GM19397 (cell line): ENCODE measurements at regions not wholly inside any gene's neighbourhood (a gene's known extent, or its start where the extent isn't known, plus 50 kb on each side); places are given as distances from the start of the nearest gene placed in this dataset.

ENCODE experiments used
- ATAC-seq: cut with Tn5 transposase; IDR thresholded peaks from one replicate; pipeline ENCODE4 v1.9.1; 2021; ENCODE audit warnings: mild to moderate bottlenecking, moderate library complexity; ENCODE audit not compliant: unreplicated experiment

DNA sequence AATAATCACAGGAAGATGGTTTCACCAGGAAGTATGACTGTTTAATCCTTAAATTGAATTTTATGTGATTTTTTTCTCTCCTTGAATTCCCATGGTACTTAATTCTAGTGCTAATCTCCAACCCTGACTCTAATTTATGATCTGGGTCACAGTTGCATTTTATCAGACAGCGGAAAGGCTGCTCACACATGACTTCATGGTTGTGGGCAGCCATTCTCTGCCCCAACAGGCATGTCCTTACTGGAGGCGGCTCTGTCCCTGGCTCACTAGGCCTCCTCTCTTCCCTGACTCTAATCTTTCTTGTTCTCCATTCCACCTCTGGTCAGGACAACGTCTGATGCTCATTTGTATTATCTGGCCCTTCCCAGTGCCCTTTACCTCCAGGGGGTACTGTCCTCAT lies 184.4 kb downstream of the CHST1 start:
- ATAC-seq: no peak

DNA sequence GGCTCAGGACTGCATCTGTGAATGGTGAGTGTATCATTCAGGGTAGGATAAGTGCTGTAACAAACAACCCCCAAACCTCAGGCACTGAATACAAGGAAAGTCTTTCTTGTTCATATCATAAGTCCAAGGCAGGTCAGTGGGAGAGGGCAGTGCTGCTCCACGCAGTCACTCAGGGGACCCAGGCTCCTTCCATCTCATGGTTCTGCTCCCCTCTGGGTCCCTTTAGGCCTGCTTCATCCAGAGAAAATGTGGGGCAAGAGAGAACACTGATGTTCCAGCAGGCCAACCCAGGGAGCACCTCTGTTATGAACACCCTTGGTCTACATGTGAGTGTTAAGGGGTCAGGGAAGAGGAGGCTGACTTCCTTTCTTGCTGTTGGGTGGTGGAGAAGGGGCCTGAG lies 187.8 kb downstream of the CHST1 start:
- no peak for ATAC-seq

DNA sequence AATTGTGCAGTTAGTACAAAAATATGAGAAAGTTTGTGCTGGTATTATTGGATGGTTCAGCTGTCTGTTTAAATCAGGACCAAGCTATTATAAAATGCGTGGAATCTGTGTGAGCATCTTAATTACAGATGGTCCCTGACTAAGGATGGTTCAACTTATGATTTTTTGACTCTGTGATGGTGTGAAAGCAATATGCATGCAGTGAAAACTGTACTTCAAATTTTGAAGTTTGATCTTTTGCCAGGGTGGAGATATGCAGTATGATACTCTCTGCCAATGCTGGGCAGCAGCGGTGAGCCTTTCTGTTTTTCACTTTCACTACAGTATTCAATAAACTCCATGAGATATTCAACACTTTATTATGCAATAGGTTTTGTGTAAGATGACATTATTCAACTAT lies 189.3 kb downstream of the CHST1 start:
- ATAC-seq: no peak

DNA sequence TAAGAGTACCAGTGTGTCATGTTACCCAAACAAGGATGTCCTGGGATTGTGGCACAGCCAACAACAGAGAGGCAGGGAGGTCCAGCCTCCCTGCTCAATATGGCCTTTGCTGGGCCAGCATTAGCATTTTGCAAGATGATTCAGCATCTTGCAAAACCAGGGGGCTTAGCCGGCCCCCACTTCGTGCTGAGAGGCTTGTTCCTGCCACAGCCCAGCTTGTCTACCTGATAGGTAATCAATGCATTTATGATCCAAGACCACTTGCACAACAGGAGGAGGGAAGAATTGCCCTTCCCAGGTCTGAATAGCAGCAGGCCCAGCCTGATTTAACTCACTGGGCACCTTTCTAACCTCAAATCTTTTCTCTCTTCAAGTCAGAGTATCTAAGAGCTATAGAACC lies 189.0 kb upstream of the SYT13 start:
- no peak for ATAC-seq

DNA sequence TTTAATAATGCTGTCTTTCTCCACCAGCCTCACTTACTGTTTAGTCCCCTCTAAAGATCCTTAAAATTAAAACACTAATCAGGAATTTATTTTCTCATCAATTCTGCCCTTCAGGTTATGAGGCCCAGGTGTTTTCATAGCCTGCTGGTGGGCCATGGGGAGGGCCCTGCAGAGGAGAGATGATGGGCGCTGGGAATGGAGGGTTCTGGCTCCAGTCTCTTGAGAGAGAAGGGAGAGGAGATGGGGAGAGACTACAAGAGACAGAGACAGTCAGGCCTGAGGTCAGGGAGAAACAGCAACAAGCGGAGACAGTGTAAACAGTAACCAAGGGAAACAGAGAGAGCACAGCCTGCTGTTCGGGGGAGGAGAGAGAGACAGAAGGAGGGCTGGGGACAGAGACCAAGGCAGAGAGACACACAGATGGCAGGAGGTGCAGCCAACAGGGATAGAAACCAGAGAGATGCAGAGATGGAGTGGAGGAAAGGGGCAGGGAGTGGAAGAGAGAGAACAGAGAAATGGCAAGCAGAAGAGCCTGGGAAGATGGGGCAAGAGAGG lies 187.3 kb upstream of the SYT13 start:
- no peak for ATAC-seq

DNA sequence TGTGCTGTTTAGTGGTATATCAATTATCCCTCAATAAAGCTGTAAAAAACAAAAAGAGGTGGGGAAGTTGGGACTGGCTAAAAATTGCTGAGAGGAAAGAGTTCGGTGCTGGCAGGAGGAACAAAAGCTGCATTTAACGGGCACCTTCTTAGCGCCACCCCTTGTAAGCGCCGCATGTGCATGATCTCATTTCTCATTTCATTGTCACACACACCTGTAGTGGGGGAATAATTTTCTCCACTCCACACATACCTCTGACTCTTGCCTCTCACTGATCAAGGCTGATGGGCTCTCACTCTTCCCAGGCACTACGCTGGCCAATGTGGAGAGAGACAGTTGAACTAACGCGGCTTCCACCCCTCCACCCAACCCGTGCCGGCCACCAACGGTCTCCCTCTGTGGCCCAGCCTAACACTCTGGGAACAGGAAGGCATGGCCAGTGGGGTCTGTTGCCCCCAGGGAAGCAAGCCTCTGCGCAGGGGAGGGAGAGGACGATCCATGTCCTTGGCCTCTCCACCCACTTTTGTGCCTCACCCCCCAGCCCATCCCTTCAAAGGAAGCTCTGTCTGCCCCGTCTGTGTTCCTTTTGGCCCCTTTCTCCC lies 186.7 kb upstream of the SYT13 start:
- no peak for ATAC-seq

DNA sequence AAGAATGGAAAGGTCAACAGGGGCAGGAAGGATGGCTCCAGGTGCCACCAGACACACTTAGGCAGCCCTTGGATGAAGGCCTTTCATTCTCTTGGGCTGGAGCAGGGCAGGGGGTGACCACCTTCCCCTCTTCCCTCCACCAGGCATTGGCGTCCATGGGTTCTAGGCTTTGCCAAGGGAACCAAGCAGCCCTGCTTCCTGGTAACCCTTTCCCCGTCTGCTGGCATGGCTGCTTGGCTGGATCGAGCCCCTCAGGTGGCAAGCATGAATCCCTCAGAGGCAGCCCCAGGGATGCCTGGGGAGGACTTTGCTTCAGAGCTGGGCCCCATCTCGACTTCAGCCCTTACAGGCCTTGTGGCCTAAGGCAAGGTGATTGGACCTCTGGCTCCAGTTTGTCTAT lies 185.1 kb upstream of the SYT13 start:
- ATAC-seq: no peak

DNA sequence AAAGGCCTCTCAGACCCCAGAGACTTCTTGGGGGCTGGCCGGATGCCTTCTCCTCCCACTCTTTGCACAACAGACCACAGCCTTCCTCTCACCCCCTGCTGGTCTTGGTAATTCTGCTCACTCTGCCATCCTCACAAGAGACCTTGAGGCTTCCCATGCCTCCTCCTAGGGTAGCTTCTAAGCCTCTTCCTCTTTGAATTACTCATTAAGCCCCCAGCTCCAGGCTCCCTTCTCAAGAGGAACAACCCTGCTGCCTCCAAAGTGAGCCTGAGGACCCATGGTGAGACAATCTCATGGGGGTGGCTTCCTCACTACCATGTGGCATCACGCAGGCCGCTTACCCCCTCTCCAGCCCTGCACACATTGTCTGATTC lies 184.6 kb upstream of the SYT13 start:
- no peak for ATAC-seq

DNA sequence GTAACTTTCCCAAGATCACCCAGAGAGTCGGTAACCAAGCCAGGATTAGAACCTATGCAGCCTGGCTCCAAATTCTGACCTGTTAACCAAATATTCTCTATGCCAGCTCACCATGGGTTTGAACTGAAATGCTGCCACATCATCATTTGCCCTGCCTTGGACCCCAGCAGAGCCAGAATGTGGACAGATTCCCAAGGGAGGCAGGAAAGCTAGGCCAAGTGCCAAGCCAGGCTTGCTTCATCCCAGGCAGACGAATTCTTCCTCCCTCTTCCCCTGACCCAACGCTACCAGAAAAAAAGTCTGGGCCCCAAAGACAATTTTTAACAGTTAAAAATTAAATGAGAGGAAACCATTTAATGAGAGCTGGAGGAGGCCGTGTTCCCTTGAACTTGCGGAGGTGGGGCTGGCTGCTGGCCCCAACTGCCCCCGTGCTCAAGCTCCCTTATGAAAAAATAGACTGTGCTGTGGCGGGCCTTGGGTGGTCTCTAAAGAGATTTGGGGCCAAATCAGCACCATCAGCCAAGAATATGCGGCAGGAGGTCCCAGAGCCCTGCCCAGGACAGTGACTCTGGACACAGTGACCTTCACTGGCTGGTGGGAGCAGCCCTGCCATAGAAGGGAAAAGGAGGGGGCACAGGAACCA lies 184.1 kb upstream of the SYT13 start:
- no peak for ATAC-seq

DNA sequence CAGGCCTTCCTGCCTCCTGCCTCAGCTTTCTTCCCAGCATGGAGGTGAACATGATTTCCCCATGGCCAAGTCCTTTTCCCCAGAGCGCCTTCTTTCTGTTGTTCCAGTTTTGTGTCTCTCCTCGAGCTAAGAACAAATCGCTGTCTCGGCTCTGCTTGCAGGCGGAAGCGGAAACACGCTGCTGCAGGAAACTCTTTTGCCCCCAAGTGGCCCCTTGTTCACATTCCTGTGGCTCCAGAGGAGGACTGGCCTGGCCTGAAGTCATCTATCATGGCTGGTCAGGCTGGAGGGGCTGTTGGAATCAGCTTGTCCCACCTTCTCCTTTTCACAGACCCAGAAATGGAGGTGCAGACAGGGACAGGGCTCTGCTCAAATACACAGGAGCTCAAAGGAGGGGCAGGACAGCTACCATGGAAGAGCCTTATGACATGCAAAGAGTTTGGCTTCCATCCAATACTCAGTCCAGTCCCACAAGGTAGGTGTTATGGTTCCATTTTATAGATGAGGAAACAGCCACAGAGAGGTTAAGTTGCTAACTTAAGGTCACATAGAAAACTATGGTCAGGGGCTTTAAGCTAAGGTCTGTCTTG lies 182.2 kb upstream of the SYT13 start:
- no peak for ATAC-seq

DNA sequence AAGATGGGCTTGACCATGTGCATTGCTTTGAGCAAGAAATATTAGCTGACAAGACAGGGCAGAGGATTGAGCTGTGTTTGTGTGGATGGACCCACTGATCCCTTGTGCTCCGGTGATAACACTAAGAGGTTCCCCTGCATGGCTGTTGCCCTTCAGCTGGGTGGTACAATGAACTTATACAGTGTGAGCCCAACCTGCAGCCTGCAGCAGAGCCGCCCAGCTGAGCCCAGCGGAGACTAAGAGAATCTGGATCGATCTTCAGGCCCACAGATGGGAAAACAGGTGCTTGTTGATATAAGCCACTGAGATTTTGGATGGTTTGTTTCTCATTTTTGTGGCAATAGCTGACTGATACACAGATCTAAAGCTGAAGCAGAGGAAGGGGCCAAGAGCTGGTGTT lies 177.4 kb upstream of the SYT13 start:
- no peak for ATAC-seq

DNA sequence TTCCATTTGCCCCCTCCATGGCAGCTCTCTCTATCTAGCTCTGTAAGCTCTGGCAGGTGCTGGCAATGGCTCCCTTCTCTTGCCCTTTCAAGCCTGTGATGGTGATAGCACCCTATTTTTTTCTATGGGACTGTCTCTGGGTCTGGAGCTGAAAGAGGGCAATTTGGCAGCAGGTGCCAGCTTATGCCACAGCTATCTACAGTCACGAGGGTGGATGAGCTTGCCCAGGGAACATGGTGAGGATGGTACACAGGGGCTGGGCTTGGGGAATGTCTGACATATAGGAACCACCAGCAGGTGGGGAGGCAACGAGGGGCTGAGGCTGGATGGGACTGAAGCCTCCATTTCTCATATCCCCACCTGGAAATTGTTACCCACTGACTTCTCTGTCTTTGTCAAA lies 175.4 kb upstream of the SYT13 start:
- no peak for ATAC-seq

DNA sequence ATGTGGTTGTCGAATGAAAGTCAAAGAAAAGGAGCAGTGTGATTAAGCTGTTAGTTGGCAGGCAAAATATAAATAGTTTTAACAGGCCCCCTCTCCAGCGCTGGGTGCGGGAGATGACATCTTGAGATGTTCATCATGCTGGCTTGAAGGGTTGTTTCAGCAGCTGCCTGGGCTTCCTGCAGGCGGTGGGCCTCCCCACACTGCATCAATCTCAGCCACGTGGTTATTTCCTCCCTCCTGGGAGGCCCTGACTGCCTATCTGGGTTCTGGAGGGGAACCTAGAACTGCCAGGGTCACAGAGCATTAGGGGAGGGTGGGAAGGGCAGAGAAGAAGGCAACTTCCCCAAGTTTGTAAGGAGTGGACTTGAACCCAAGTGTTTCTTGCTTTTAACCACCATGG lies 173.3 kb upstream of the SYT13 start:
- ATAC-seq: no peak

DNA sequence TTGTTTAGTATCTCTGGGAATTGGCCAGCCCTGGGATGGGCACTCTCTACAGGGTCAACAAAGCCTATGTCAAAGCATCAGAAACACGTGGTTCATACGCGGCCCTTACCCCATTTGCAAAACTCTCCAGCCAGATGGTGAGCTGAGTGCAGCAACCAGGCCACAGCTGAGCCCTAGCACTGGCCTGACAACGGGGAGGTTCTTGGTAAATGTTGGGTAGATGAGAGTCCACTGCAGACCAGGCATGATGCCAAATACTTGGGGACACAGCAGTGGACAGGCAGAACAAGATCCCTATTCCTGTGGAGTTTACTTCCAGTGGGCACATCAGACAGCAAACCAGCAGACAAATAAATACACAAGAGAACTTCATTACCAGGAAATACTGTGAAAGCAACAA lies 172.1 kb upstream of the SYT13 start:
- no peak for ATAC-seq

DNA sequence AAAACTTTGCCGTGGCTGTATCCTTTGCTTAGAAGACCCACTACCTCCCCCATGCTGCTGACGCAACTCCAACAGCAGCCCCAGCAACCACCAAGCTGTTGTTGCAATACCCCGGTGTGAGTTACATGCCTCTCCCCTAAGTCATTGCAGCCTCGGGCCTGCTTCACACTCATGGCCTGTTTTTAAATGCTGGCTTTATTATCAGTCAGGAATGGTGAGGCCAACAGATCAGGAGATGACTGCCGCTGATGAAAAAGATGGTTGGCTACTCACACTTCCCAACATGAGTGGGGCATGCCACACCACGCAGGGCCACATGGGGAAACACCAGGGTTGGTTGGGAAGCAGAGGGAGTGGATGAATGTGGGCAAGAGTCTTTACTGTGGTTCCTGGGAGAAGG lies 171.5 kb upstream of the SYT13 start:
- no peak for ATAC-seq

DNA sequence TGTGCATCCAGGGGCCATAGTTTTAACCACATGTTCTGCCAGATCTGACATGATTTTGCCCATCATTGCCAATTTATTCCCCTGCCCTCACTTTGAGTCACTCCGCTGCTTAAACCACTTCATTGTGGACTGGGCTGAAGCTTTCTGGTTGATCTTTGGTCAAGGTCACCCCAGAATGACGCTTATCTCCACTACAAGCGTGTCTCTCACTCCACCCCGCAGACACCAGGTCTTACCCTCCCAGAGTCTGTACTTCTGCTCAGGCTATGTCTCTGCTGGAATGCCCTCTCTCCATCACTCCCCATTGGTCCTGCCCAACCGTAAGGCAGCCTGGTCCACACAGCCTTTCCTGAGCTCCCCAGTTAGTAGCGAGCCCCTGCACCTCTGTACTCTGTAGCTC lies 170.5 kb upstream of the SYT13 start:
- ATAC-seq: no peak

DNA sequence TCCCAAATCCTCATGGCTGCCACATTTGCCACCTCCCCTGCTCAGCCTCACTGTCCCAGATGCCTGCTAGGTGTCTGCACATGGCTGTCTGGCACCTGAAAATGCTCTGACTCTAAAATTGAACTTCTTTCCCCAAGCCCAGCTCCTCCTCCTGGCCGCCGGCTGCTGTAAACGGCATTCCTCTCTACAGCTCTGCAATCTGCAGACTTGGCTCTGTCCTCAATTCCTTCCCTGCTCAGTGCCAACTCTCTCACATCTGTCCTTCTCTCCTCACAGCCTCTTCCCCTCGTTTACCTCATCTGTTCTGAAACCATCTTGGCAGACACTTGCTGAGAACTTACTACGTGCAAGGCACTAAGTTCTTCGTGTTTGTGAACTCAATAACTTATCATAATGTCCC lies 169.4 kb upstream of the SYT13 start:
- no peak for ATAC-seq

DNA sequence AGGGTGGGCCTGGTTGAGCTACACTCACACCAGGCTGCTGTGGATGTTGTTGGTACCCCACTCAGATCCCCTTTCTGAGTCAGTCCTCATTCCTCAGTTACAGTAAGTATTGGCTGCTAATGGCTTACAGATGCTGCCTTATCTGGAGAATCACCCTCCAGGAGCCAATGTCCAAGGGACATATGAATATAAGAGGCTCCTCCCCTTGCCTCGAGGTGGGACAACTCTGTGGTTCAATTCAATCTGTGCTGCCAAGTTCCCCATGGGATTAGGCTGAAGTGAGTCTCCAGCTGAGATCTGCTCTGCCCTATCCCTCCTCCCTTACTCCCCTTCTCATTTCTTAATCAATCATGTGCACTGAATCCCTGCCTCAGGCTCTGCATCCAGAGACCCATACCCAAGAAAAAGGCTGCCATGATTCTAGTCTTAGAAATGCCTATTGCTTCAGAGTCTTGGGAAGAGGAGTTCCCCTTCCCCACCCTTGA lies 168.8 kb upstream of the SYT13 start:
- no peak for ATAC-seq

DNA sequence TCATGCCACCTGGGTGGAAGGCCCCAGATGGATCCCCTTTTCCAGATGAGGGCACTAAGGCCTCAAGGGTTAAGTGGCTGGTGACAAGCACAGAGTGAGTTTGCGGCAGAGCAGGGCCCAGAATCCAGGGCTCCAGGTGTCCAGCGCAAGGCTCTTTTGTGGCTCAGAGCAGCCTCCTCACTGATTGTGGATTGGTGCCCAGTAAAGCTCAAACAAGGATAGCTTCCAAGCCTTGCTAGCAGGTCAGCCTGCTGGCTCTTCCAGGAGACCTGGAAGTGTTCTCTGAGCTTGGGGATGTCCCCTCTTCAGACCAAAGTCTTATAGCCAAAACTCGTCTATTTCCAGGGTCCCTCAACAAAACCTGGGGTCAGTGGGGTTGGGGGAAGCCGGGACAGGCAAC lies 167.6 kb upstream of the SYT13 start:
- ATAC-seq: no peak

DNA sequence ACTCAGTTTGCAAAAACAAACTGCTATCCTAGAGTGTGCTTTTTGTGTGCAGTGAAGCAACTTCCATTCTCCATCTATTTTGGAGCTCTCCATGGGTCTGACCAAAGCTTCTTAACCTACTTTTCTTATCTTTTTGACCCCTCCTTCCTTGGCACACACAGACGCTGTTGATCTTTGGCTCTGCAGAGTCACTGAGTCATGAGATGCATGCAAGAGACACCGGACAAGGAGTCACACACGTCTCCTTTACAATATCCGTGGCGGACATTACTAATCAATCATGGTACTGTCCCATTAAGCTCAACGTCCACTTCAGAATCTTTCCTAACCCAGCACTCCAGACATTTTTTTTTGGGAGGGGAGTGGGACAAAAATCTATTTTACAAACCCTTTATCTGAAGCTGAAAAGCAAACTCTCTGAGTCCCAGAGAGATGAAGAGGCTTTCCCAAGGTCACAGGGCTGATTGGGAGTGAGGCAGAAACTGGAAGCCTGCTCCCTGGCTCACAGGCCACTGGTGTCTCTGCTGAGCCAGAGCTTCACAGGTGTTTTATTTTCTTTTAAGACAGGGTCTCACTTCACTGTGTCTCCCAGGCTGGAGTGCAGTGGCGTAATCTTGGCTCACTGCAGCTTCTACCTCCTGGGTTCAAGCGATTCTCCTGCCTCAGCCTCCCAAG lies 165.8 kb upstream of the SYT13 start:
- no peak for ATAC-seq

DNA sequence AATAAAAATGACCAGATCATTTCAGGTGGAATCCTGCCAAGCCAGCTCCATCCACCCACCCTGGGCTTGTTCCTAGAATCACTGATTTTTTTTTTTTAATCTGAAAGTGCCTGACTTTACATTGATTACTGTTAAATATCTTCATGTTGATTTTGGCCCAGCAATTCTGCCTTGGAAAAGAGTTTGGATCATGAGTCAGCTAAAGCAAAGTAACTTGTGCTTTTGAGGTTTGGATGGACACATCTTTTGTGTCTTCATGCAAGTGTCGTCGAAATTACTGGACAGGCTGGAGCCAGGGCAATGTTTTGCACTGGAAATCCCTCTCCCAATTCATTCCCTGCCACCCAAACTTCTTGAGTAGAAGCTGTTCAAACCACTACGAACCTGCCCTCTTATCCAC lies 164.0 kb upstream of the SYT13 start:
- ATAC-seq: no peak

DNA sequence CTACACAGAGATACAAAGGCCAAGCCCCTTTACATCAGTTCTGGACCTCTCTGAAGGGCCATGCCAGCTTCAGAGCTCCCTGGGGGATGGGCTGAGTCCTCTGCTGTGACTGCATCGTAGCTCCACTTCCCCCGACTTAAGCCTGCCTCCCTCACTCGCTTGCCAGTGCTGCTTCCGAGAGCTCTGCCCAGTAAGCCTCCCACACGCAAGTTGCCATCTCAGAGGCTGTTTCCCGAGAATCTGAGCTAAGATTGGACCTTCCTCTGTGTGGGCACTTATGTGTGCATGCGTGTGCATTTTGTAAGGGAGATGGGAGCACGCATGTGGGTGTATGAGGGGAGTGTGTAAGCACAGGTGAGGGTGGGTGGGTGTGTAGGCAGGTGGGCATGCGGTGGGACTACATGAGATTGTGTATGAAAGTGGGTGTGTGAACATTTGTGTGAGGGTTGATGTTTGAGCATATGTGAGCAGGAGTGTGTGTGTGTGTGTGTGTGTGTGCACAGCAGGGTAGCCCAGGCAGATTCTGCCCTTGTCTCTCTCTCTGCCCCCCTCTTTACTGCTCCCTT lies 163.0 kb upstream of the SYT13 start:
- no peak for ATAC-seq
